Peyer's patch (tissue), 4 donors: ENCODE measurements at regions not wholly inside any gene's neighbourhood (a gene's known extent, or its start where the extent isn't known, plus 50 kb on each side); places are given as distances from the start of the nearest gene placed in this dataset.

Source experiments
- CTCF ChIP-seq, 6 experiments: fragments of 450-650 bp in 4 of 6; fragments of 200-600 bp in 2 of 6; sonication (generic) in 1 of 6; IDR thresholded peaks; one replicate each; pipeline ENCODE4 v1.5.1; 2017 to 2019; ENCODE audit warnings: antibody characterized with exemption in 6 of 6, mild to moderate bottlenecking in 3 of 6, moderate library complexity in 1 of 6
- POLR2A ChIP-seq, 2 donors: fragments of 450-650 bp; IDR thresholded peaks; one replicate each; pipeline ENCODE4 v1.5.1; 2017; ENCODE audit warnings: antibody characterized with exemption in 2 of 2, mild to moderate bottlenecking in 2 of 2, moderate library complexity in 2 of 2

GRCh38 chr5:144972317-144972716 lies 801.6 kb downstream of the KCTD16 start:
- no peak for TF ChIP-seq CTCF (IDR thresholded peaks at IDR 0.05)
- TF ChIP-seq POLR2A (IDR thresholded peaks at IDR 0.05): no peak
